Subcutaneous abdominal adipose tissue (tissue), 5 donors: ENCODE measurements at regions not wholly inside any gene's neighbourhood (a gene's known extent, or its start where the extent isn't known, plus 50 kb on each side); places are given as distances from the start of the nearest gene placed in this dataset.
"Not testable (repeated sequence)": the region's sequence is repeated elsewhere in the genome, so short reads cannot be mapped to it uniquely, and the experiment has no call there.

ENCODE experiments used
- H3K27ac ChIP-seq: one replicate; pipeline ENCODE4 v1.7.0; 2013; ENCODE audit warnings: low read depth, mild to moderate bottlenecking, inconsistent platforms, low read length, moderate library complexity
- H3K27me3 ChIP-seq, 5 donors: one replicate each; pipeline ENCODE4 v1.7.0; 2013; ENCODE audit warnings: low read length in 5 of 5, inconsistent platforms in 1 of 5; ENCODE audit not compliant: control insufficient read depth in 5 of 5, insufficient read depth in 4 of 5
- H3K36me3 ChIP-seq, 5 donors: one replicate each; pipeline ENCODE4 v1.7.0; 2013; ENCODE audit warnings: low read length in 5 of 5; ENCODE audit not compliant: control insufficient read depth in 5 of 5, insufficient read depth in 5 of 5
- H3K4me1 ChIP-seq, 5 donors: one replicate each; pipeline ENCODE4 v1.7.0; 2013; ENCODE audit warnings: low read length in 5 of 5, mild to moderate bottlenecking in 3 of 5, moderate library complexity in 1 of 5; ENCODE audit not compliant: control insufficient read depth in 5 of 5, insufficient read depth in 5 of 5
- H3K4me3 ChIP-seq, 5 donors: one replicate each; pipeline ENCODE4 v1.7.0; 2013; ENCODE audit warnings: low read length in 5 of 5, low read depth in 1 of 5
- H3K9ac ChIP-seq, 5 donors: one replicate each; pipeline ENCODE4 v1.7.0; 2013; ENCODE audit warnings: low read length in 5 of 5, mild to moderate bottlenecking in 4 of 5, moderate library complexity in 3 of 5
- H3K9me3 ChIP-seq, 5 donors: one replicate each; pipeline ENCODE4 v1.7.0; 2013; ENCODE audit warnings: low read length in 5 of 5; ENCODE audit not compliant: control insufficient read depth in 5 of 5
- donor health status: healthy.
- donor health status: healthy.
- donor health status: healthy.
- donor health status: healthy.
- donor health status: healthy.

GRCh38 chr1:101548376-101548775 is 311.6 kb downstream of the S1PR1 start:
- no peaks in the 10 kb centered on the region for H3K4me1 ChIP-seq
- no peak overlapping the region for H3K4me3 ChIP-seq
- H3K27ac ChIP-seq = no peak overlapping the region
- H3K9ac ChIP-seq = no peak overlapping the region
- no peaks in the 10 kb centered on the region for H3K9me3 ChIP-seq
- no peaks in the 10 kb centered on the region for H3K27me3 ChIP-seq
- no peaks in the 10 kb centered on the region for H3K36me3 ChIP-seq

GRCh38 chr1:101550581-101550980 is 313.8 kb downstream of the S1PR1 start:
- Histone ChIP-seq H3K27me3 (no peaks in the 10 kb centered on the region), H3K4me3 (no peak overlapping the region), H3K36me3 (no peaks in the 10 kb centered on the region), H3K9me3 (peaks cover 0 to 8% (median under 1%) of the 10 kb centered on the region in 5 donors), H3K9ac (no peak overlapping the region), H3K4me1 (no peaks in the 10 kb centered on the region), H3K27ac (no peak overlapping the region)

GRCh38 chr1:101566883-101567538 is 330.2 kb downstream of the S1PR1 start:
- no peaks in the 10 kb centered on the region for H3K4me1 ChIP-seq
- peaks cover 0 to 8% (median 0%) of the 10 kb centered on the region in 5 donors for H3K9me3 ChIP-seq
- H3K36me3 ChIP-seq = no peaks in the 10 kb centered on the region
- no peak overlapping the region for H3K4me3 ChIP-seq
- no peaks in the 10 kb centered on the region for H3K27me3 ChIP-seq
- no peak overlapping the region for H3K9ac ChIP-seq
- no peak overlapping the region for H3K27ac ChIP-seq

- no peaks in the 10 kb centered on the region for H3K4me1 ChIP-seq
- H3K27me3 ChIP-seq = no peaks in the 10 kb centered on the region
- no peaks in the 10 kb centered on the region for H3K36me3 ChIP-seq
- no peak overlapping the region for H3K9ac ChIP-seq
- peaks cover 0 to 8% (median 0%) of the 10 kb centered on the region in 5 donors for H3K9me3 ChIP-seq
- H3K4me3 ChIP-seq = no peak overlapping the region
- H3K27ac ChIP-seq = no peak overlapping the region
Observed at GRCh38 chr1:101567582-101568189, 330.9 kb downstream of the S1PR1 start.

- no peaks in the 10 kb centered on the region for H3K9me3 ChIP-seq
- H3K4me1 ChIP-seq = no peaks in the 10 kb centered on the region
- no peaks in the 10 kb centered on the region for H3K27me3 ChIP-seq
- H3K36me3 ChIP-seq = no peaks in the 10 kb centered on the region
- no peak overlapping the region for H3K4me3 ChIP-seq
- H3K9ac ChIP-seq = no peak overlapping the region
- H3K27ac ChIP-seq = no peak overlapping the region
Observed at GRCh38 chr1:101587741-101588140, 350.9 kb downstream of the S1PR1 start.

GRCh38 chr1:101588677-101589076 is 351.9 kb downstream of the S1PR1 start:
- no peaks in the 10 kb centered on the region for H3K27me3 ChIP-seq
- H3K27ac ChIP-seq = no peak overlapping the region
- H3K9ac ChIP-seq = no peak overlapping the region
- no peaks in the 10 kb centered on the region for H3K4me1 ChIP-seq
- H3K9me3 ChIP-seq = no peaks in the 10 kb centered on the region
- H3K36me3 ChIP-seq = no peaks in the 10 kb centered on the region
- no peak overlapping the region for H3K4me3 ChIP-seq

- Histone ChIP-seq H3K4me1 (peaks cover 0 to 14% (median 4%) of the 10 kb centered on the region in 5 donors), H3K27ac (no peak overlapping the region), H3K9me3 (no peaks in the 10 kb centered on the region), H3K9ac (no peak overlapping the region), H3K27me3 (no peaks in the 10 kb centered on the region), H3K36me3 (no peaks in the 10 kb centered on the region), H3K4me3 (no peak overlapping the region)
Observed at GRCh38 chr1:101592845-101593244, 356.0 kb downstream of the S1PR1 start.

GRCh38 chr1:101595881-101596374 is 359.1 kb downstream of the S1PR1 start:
- H3K27ac ChIP-seq = no peak overlapping the region
- peaks cover 0 to 14% (median 4%) of the 10 kb centered on the region in 5 donors for H3K4me1 ChIP-seq
- no peak overlapping the region for H3K9ac ChIP-seq
- no peaks in the 10 kb centered on the region for H3K9me3 ChIP-seq
- no peaks in the 10 kb centered on the region for H3K36me3 ChIP-seq
- H3K27me3 ChIP-seq = no peaks in the 10 kb centered on the region
- no peak overlapping the region for H3K4me3 ChIP-seq

GRCh38 chr1:101600615-101601014 is 363.8 kb downstream of the S1PR1 start:
- not testable (repeated sequence) for H3K27ac ChIP-seq, H3K9me3 ChIP-seq, H3K36me3 ChIP-seq, H3K27me3 ChIP-seq, H3K4me3 ChIP-seq, H3K9ac ChIP-seq
- peaks cover 0 to 13% (median 4%) of the 10 kb centered on the region in 5 donors for H3K4me1 ChIP-seq

GRCh38 chr1:101603726-101604125 is 366.9 kb downstream of the S1PR1 start:
- Histone ChIP-seq H3K27ac (no peak overlapping the region), H3K9ac (no peak overlapping the region), H3K36me3 (no peaks in the 10 kb centered on the region), H3K27me3 (no peaks in the 10 kb centered on the region), H3K4me1 (no peaks in the 10 kb centered on the region), H3K9me3 (peaks cover 0 to 3% (median 0%) of the 10 kb centered on the region in 5 donors), H3K4me3 (no peak overlapping the region)
